GM12892 (cell line): ENCODE measurements at regions not wholly inside any gene's neighbourhood (a gene's known extent, or its start where the extent isn't known, plus 50 kb on each side); places are given as distances from the start of the nearest gene placed in this dataset.

ENCODE experiments used
- POLR2A ChIP-seq: IDR thresholded peaks from 2 replicates; pipeline ENCODE4 v1.6.1; 2011; ENCODE audit warnings: low read depth, low read length, control low read depth
- POLR2AphosphoS5 ChIP-seq: IDR thresholded peaks from 2 replicates; pipeline ENCODE4 v1.6.1; 2011; ENCODE audit warnings: low read depth, low read length, control low read depth

DNA sequence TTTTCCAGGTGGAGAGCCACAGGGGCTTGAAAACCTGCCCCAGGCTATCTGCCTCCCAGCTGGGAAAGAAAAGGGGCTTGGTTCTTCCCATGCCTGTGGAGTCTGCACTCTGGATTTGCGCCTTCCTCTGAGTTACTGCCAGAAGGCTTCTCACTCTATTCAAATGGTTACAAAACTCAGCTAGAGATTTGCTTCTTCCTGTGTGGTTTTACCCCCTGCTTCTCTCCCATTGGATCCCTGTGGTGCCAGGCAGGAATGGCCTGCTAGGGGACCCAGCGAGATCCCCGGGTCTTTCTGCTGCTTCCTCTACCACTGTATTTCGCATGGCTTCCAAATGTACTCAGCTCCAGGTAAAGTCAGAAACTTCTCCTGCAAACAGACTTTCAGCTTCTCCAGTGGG, 192.0 kb upstream of the HS3ST5 start:
- TF ChIP-seq POLR2A (no peak), POLR2AphosphoS5 (no peak)
